ENCODE measurements at regions not wholly inside any gene's neighbourhood (a gene's known extent, or its start where the extent isn't known, plus 50 kb on each side); places are given as distances from the start of the nearest gene placed in this dataset.
A peak's percentile ranks its signal among the peaks of the same experiment; 100 is the strongest.

- DNase-seq (ENCODE audit: insufficient read length, low spot score), result peak; percentile 41
- FAIRE-seq, result no peak
These were observed 428.2 kb downstream of the ENC1 start for GRCh38 chr5:74212336-74212735.

GRCh38 chr5:74209571-74209970 is 431.0 kb downstream of the ENC1 start:
- no peak for DNase-seq (ENCODE audit: insufficient read length, low spot score)
- FAIRE-seq, result no peak

GRCh38 chr5:74206579-74207550 is 433.7 kb downstream of the ENC1 start:
- DNase-seq (ENCODE audit: insufficient read length, low spot score) (peak; percentile 49), FAIRE-seq (peak; percentile 33)

- DNase-seq (ENCODE audit: insufficient read length, low spot score), result peak; percentile 24
- no peak for FAIRE-seq
These were observed 434.6 kb downstream of the ENC1 start for GRCh38 chr5:74205767-74206578.

GRCh38 chr5:74201334-74202081 is 439.0 kb downstream of the ENC1 start:
- DNase-seq (ENCODE audit: insufficient read length, low spot score) (peak; percentile 35), FAIRE-seq (peak; percentile 55)

- FAIRE-seq (no peak), DNase-seq (ENCODE audit: insufficient read length, low spot score) (no peak)
These were observed 440.0 kb downstream of the ENC1 start for GRCh38 chr5:74200560-74200959.

GRCh38 chr5:74199436-74200210 is 440.9 kb downstream of the ENC1 start:
- FAIRE-seq, result peak; percentile 62

GRCh38 chr5:74199005-74199404 is 441.5 kb downstream of the ENC1 start:
- FAIRE-seq (no peak), DNase-seq (ENCODE audit: insufficient read length, low spot score) (no peak)

More at GRCh38 chr5:74199436-74200210, 440.9 kb downstream of the ENC1 start:
- peak; percentile 21 for DNase-seq (ENCODE audit: insufficient read length, low spot score)

- FAIRE-seq (peak; percentile 44), DNase-seq (ENCODE audit: insufficient read length, low spot score) (no peak)
These were observed 442.4 kb downstream of the ENC1 start for GRCh38 chr5:74198156-74198555.

GRCh38 chr5:74196233-74196632 is 444.3 kb downstream of the ENC1 start:
- no peak for FAIRE-seq
- DNase-seq (ENCODE audit: insufficient read length, low spot score), result no peak

- FAIRE-seq (no peak), DNase-seq (ENCODE audit: insufficient read length, low spot score) (no peak)
These were observed 446.3 kb downstream of the ENC1 start for GRCh38 chr5:74194196-74194595.

- no peak for DNase-seq (ENCODE audit: insufficient read length, low spot score)
These were observed 447.8 kb downstream of the ENC1 start for GRCh38 chr5:74192606-74193299.

GRCh38 chr5:74188351-74189105 is 452.0 kb downstream of the ENC1 start:
- DNase-seq (ENCODE audit: insufficient read length, low spot score) (no peak), FAIRE-seq (no peak)

More at GRCh38 chr5:74192606-74193299, 447.8 kb downstream of the ENC1 start:
- peak; percentile 40 for FAIRE-seq

- DNase-seq (ENCODE audit: insufficient read length, low spot score) (no peak), FAIRE-seq (no peak)
These were observed 452.8 kb downstream of the ENC1 start for GRCh38 chr5:74187757-74188156.

GRCh38 chr5:74186356-74187315 is 453.9 kb downstream of the ENC1 start:
- DNase-seq (ENCODE audit: insufficient read length, low spot score) (no peak), FAIRE-seq (no peak)

- FAIRE-seq (no peak), DNase-seq (ENCODE audit: insufficient read length, low spot score) (no peak)
These were observed 454.9 kb downstream of the ENC1 start for GRCh38 chr5:74185599-74185998.

- FAIRE-seq (no peak), DNase-seq (ENCODE audit: insufficient read length, low spot score) (no peak)
These were observed 455.9 kb downstream of the ENC1 start for GRCh38 chr5:74184649-74185048.
